Esophagus muscularis mucosa (tissue), 4 donors: ENCODE measurements at regions not wholly inside any gene's neighbourhood (a gene's known extent, or its start where the extent isn't known, plus 50 kb on each side); places are given as distances from the start of the nearest gene placed in this dataset.

Experiments used
- DNase-seq: peaks from one replicate; pipeline ENCODE4 v3.0.0-alpha.2; 2017; ENCODE audit errors: extremely low spot score
- H3K27ac ChIP-seq, 4 donors: fragments of 200-600 bp; sonication (generic); replicated peaks in 1 of 4; 1 replicate in 3 of 4; 2 replicates in 1 of 4; pipeline ENCODE4 v1.5.1; 2016 to 2019; ENCODE audit warnings: mild to moderate bottlenecking in 1 of 4
- H3K27me3 ChIP-seq, 4 donors: fragments of 200-600 bp; sonication (generic); one replicate each; pipeline versions ENCODE4 v1.5.1 to v1.6.0; 2016 to 2019
- H3K36me3 ChIP-seq, 4 donors: fragments of 200-600 bp; sonication (generic); one replicate each; pipeline ENCODE4 v1.5.1; 2016 to 2019
- H3K4me1 ChIP-seq, 4 donors: fragments of 200-600 bp; sonication (generic); one replicate each; pipeline ENCODE4 v1.5.1; 2016 to 2019
- H3K4me3 ChIP-seq, 4 donors: fragments of 200-600 bp; sonication (generic); 1 replicate in 2 of 4; 2 replicates in 2 of 4; pipeline ENCODE4 v1.5.1; 2016 to 2019; ENCODE audit warnings: mild to moderate bottlenecking in 4 of 4, moderate library complexity in 1 of 4
- H3K9me3 ChIP-seq, 4 donors: fragments of 200-600 bp; sonication (generic); 1 replicate in 3 of 4; 2 replicates in 1 of 4; pipeline ENCODE4 v1.5.1; 2016 to 2019
- CTCF ChIP-seq, 3 experiments: fragments of 200-600 bp in 2 of 3; fragments of 450-650 bp in 1 of 3; sonication (generic) in 2 of 3; IDR thresholded peaks; one replicate each; pipeline ENCODE4 v1.5.1; 2017 to 2019; ENCODE audit warnings: antibody characterized with exemption in 3 of 3, mild to moderate bottlenecking in 2 of 3, moderate library complexity in 1 of 3
- EP300 ChIP-seq: sonication (generic); formaldehyde crosslinking; IDR thresholded peaks from one replicate; pipeline ENCODE4 v1.6.1; 2017; ENCODE audit warnings: antibody characterized with exemption
- POLR2A ChIP-seq: fragments of 450-650 bp; IDR thresholded peaks from one replicate; pipeline ENCODE4 v1.6.1; 2017; ENCODE audit warnings: antibody characterized with exemption, moderate library complexity, mild to moderate bottlenecking, low read depth
- POLR2AphosphoS5 ChIP-seq, 2 donors: sonication (generic); formaldehyde crosslinking; IDR thresholded peaks; one replicate each; pipeline ENCODE4 v1.6.1; 2017; ENCODE audit warnings: antibody characterized with exemption in 2 of 2
- WGBS: methylation state at CpG from one replicate; pipeline ENCODE4 v1.1.5; 2018; 5-methylcytosine and 5-hydroxymethylcytosine counted together
- intact Hi-C: fragments of 100-400 bp; cut with DNase I; formaldehyde crosslinking; loops from one replicate; pipeline ENCODE4 v1.15.1; 2023

- Histone ChIP-seq H3K4me1 (peaks cover 0 to 10% (median 8%) of the 10 kb centered on the region in 4 donors), H3K4me3 (no peak overlapping the region), H3K27ac (no peak overlapping the region), H3K9me3 (no peaks in the 10 kb centered on the region), H3K27me3 (no peaks in the 10 kb centered on the region), H3K36me3 (no peaks in the 10 kb centered on the region)
- intact Hi-C loops, result no loop called here
- DNase-seq, result no peak
- WGBS, result 87% methylated on average over 2 of the region's 2 CpGs
- TF ChIP-seq POLR2AphosphoS5 (IDR thresholded peaks at IDR 0.05) (no peak), EP300 (no peak), POLR2A (no peak), CTCF (IDR thresholded peaks at IDR 0.05) (no peak)
These were observed 87.9 kb upstream of the FLRT2 start for GRCh38 chr14:85441909-85442643.

GRCh38 chr14:85442996-85443395 lies 86.9 kb upstream of the FLRT2 start:
- Histone ChIP-seq H3K27ac (no peak overlapping the region), H3K9me3 (no peaks in the 10 kb centered on the region), H3K36me3 (no peaks in the 10 kb centered on the region), H3K4me1 (peaks cover 0 to 10% (median 8%) of the 10 kb centered on the region in 4 donors), H3K27me3 (no peaks in the 10 kb centered on the region), H3K4me3 (no peak overlapping the region)
- TF ChIP-seq CTCF (IDR thresholded peaks at IDR 0.05) (no peak), EP300 (no peak), POLR2A (no peak), POLR2AphosphoS5 (IDR thresholded peaks at IDR 0.05) (no peak)
- 93% methylated on average over 1 of the region's 1 CpG for WGBS
- intact Hi-C loops, result no loop called here
- no peak for DNase-seq

- Histone ChIP-seq H3K4me1 (peaks cover 0 to 8% (median 6%) of the 10 kb centered on the region in 4 donors), H3K27ac (no peak overlapping the region), H3K27me3 (peaks cover 0 to 7% (median 0%) of the 10 kb centered on the region in 4 donors), H3K9me3 (no peaks in the 10 kb centered on the region), H3K36me3 (no peaks in the 10 kb centered on the region), H3K4me3 (no peak overlapping the region)
- TF ChIP-seq EP300 (no peak), POLR2A (no peak), CTCF (IDR thresholded peaks at IDR 0.05) (no peak), POLR2AphosphoS5 (IDR thresholded peaks at IDR 0.05) (no peak)
- intact Hi-C loops, result no loop called here
- DNase-seq, result no peak
- WGBS, result 72% methylated on average over 3 of the region's 3 CpGs
These were observed 85.3 kb upstream of the FLRT2 start for GRCh38 chr14:85444635-85445034.

- intact Hi-C loops, result no loop called here
- Histone ChIP-seq H3K4me1 (peaks cover 0 to 2% (median under 1%) of the 10 kb centered on the region in 4 donors), H3K36me3 (no peaks in the 10 kb centered on the region), H3K27ac (no peak overlapping the region), H3K4me3 (no peak overlapping the region), H3K27me3 (peaks cover 0 to 7% (median 0%) of the 10 kb centered on the region in 4 donors), H3K9me3 (no peaks in the 10 kb centered on the region)
- 91% methylated on average over 3 of the region's 3 CpGs for WGBS
- DNase-seq, result no peak
- TF ChIP-seq CTCF (IDR thresholded peaks at IDR 0.05), result no peak
- TF ChIP-seq POLR2AphosphoS5 (IDR thresholded peaks at IDR 0.05), result no peak
- TF ChIP-seq POLR2A, result no peak
- TF ChIP-seq EP300, result no peak
These were observed 84.7 kb upstream of the FLRT2 start for GRCh38 chr14:85445151-85445795.
